Heart left ventricle (tissue), 16 donors: ENCODE measurements at regions not wholly inside any gene's neighbourhood (a gene's known extent, or its start where the extent isn't known, plus 50 kb on each side); places are given as distances from the start of the nearest gene placed in this dataset.

Experiments
- ATAC-seq, 4 donors: fragments of 200-7000 bp; cut with Tn5 transposase; one replicate each; pipeline ENCODE4 v1.9.1; 2020 to 2022; ENCODE audit warnings: moderate library complexity in 4 of 4, mild to moderate bottlenecking in 3 of 4, moderate number of reproducible peaks in 1 of 4
- DNase-seq, 5 donors: peaks; one replicate each; pipeline ENCODE4 v3.0.0-alpha.2; 2020
- H3K27ac ChIP-seq, 12 donors: fragments of 200-600 bp; sonication (generic) in 4 of 12; one replicate each; pipeline versions ENCODE4 v1.5.0 to v1.8.0; 2016 to 2022; ENCODE audit warnings: mild to moderate bottlenecking in 2 of 12
- H3K27me3 ChIP-seq, 9 donors: fragments of 200-600 bp; sonication (generic) in 2 of 9; one replicate each; pipeline versions ENCODE4 v1.5.1 to v1.8.0; 2016 to 2022; ENCODE audit warnings: mild to moderate bottlenecking in 3 of 9
- H3K36me3 ChIP-seq, 9 donors: fragments of 200-600 bp; sonication (generic) in 2 of 9; one replicate each; pipeline versions ENCODE4 v1.5.0 to v1.8.0; 2018 to 2022; ENCODE audit warnings: mild to moderate bottlenecking in 2 of 9
- H3K4me1 ChIP-seq, 12 donors: fragments of 200-600 bp; sonication (generic) in 4 of 12; one replicate each; pipeline versions ENCODE4 v1.5.0 to v1.8.0; 2016 to 2022; ENCODE audit warnings: mild to moderate bottlenecking in 3 of 12
- H3K4me3 ChIP-seq, 12 donors: fragments of 200-600 bp; sonication (generic) in 4 of 12; one replicate each; pipeline versions ENCODE4 v1.5.0 to v1.8.0; 2017 to 2022; ENCODE audit warnings: mild to moderate bottlenecking in 9 of 12, moderate library complexity in 4 of 12
- H3K9me3 ChIP-seq, 12 donors: fragments of 200-600 bp; sonication (generic) in 4 of 12; one replicate each; pipeline versions ENCODE4 v1.5.0 to v1.8.0; 2016 to 2022; ENCODE audit warnings: mild to moderate bottlenecking in 1 of 12
- POLR2A ChIP-seq, 2 donors: fragments of 450-650 bp; IDR thresholded peaks; one replicate each; pipeline ENCODE4 v1.6.1; 2017; ENCODE audit warnings: antibody characterized with exemption in 2 of 2, mild to moderate bottlenecking in 2 of 2, moderate library complexity in 2 of 2
- WGBS, 4 donors: extraction: QIAGEN DNeasy Blood & Tissue Kit in 2 of 4; methylation state at CpG; one replicate each; pipeline versions ENCODE4 v1.1.5 to v1.1.7; 2013 to 2018; 5-methylcytosine and 5-hydroxymethylcytosine counted together
- intact Hi-C, 10 donors: fragments of 100-400 bp; cut with DNase I; formaldehyde crosslinking; loops; one replicate each; pipeline versions ENCODE4 v1.11.1 to v1.14.2; 2022
- TF ChIP-seq, protein P1 (sequence below), 12 donors: fragments of 200-600 bp; sonication (generic) in 4 of 12; IDR thresholded peaks; one replicate each; pipeline versions ENCODE4 v1.5.0 to v1.8.0; 2018 to 2022; ENCODE audit warnings: antibody characterized with exemption in 12 of 12, mild to moderate bottlenecking in 5 of 12
- donor health status: ischemic (EF 13 %, LVEDD 7.1; RV severe dilation, severe dysfunction).
- donor health status: healthy with polysubstance abuse.
- donor health status: DM: no; HTN: yes; CAD: no.
- donor health status: DM: no; HTN: no; CAD: no.
- donor health status: ischemic (EF 25% LVEDD 6.9; RV normal size, moderate dysfunction).
- donor health status: ischemic (EF 25% LVEDD 5.7; RV mildly dilated, moderate dysfunction).
- donor health status: healthy.
- donor health status: DM: yes; HTN: yes; CAD: no.
- donor health status: ischemic (EF 35%, LVEDD 5.7; RV mildly dilated, moderate dysfunction).
- donor health status: nonischemic (EF 11% LVEDD 7.7; RV severe dilation, severe dysfunction).
- donor health status: DM: yes; HTN: yes; CAD: no.
- donor health status: PGD.
- donor health status: ischemic (EF 29% LVEDD 5.4; RV normal size, mild dysfunction).
- donor health status: nonischemic (EF 23%, LVEDD 6.1; RV moderate dilation, normal function).

DNA sequence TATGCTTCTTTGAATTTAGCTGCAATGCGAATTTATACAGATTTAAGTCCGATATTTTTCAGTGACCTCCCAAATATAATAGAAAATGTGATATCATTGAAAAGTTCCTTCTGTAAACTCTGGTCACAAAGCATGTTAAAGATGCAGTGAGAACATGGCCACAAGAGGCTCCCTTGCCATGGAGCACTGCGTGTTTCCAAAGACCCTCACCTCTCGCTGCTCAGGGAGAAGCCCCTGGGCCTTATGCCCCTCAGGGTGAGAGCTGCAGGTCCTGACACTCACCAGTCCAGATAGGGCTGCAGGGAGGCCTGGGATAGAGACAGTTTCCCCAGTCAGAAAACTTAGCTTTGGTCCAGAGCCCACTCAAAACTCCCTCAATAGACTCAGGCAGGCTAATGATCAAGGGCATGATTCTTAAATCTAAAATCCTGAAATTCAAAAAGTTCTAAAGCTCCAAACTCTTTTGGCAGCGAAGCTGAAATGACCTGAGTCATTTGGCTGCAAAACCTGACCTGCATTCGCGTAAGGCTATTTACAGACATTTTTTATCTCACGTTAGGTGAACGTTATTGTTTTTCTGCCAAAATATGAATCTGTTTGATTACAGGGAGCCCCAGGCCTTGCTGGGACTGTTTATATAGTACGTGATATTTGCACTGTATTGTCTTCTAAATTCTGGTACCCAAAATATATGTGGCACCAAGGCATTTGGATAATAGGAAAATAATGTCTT is 67.8 kb downstream of the CAPZA3 start:
- Histone ChIP-seq H3K4me3 (peak overlapping the region in 1 of 12 donors; percentile 2), H3K36me3 (no peaks in the 10 kb centered on the region), H3K4me1 (peaks cover 0 to 10% (median 1%) of the 10 kb centered on the region in 12 donors), H3K9me3 (no peaks in the 10 kb centered on the region), H3K27ac (peak overlapping the region in 2 of 12 donors; percentile 3 to 11), H3K27me3 (no peaks in the 10 kb centered on the region)
- TF ChIP-seq, protein P1, sequence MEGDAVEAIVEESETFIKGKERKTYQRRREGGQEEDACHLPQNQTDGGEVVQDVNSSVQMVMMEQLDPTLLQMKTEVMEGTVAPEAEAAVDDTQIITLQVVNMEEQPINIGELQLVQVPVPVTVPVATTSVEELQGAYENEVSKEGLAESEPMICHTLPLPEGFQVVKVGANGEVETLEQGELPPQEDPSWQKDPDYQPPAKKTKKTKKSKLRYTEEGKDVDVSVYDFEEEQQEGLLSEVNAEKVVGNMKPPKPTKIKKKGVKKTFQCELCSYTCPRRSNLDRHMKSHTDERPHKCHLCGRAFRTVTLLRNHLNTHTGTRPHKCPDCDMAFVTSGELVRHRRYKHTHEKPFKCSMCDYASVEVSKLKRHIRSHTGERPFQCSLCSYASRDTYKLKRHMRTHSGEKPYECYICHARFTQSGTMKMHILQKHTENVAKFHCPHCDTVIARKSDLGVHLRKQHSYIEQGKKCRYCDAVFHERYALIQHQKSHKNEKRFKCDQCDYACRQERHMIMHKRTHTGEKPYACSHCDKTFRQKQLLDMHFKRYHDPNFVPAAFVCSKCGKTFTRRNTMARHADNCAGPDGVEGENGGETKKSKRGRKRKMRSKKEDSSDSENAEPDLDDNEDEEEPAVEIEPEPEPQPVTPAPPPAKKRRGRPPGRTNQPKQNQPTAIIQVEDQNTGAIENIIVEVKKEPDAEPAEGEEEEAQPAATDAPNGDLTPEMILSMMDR (IDR thresholded peaks at IDR 0.05), result peak in 5 of 12 donors; percentile 10 to 35 (median 22)
- TF ChIP-seq POLR2A (IDR thresholded peaks at IDR 0.05), result no peak
- intact Hi-C loops, result no loop called here
- 48 to 59% (median 50%) methylated on average over 10 of the region's 10 CpGs for WGBS, 4 donors
- ATAC-seq (peak in 2 of 4 donors; percentile 49 to 57), DNase-seq (no peak)

DNA sequence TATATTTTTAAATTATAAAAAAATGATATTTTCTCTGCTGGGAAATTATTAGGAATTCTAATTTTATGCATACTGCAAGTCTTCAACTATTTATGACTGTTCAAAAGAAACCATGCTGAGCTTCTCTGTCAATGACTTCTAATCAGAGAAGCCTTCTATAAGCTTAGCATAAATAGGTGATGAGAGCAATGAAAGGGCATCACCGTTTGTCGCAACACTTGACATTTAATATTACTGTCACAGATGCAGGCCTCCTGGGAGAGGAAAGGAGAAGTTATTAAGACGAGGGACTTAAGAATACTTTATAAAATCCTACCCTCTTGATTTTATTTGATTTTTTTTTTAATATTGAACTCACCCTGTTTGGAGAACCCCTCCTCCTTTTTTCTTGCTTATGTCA is 69.8 kb downstream of the CAPZA3 start:
- TF ChIP-seq POLR2A (IDR thresholded peaks at IDR 0.05), result no peak
- TF ChIP-seq, protein P1 (IDR thresholded peaks at IDR 0.05), result no peak
- intact Hi-C loops, result no loop called here
- ATAC-seq (no peak), DNase-seq (no peak)
- Histone ChIP-seq H3K27ac (no peak overlapping the region), H3K9me3 (no peaks in the 10 kb centered on the region), H3K4me1 (peaks cover 0 to 15% (median 6%) of the 10 kb centered on the region in 12 donors), H3K27me3 (no peaks in the 10 kb centered on the region), H3K36me3 (no peaks in the 10 kb centered on the region), H3K4me3 (no peak overlapping the region)
- 75 to 80% (median 79%) methylated on average over 3 of the region's 3 CpGs for WGBS, 4 donors

DNA sequence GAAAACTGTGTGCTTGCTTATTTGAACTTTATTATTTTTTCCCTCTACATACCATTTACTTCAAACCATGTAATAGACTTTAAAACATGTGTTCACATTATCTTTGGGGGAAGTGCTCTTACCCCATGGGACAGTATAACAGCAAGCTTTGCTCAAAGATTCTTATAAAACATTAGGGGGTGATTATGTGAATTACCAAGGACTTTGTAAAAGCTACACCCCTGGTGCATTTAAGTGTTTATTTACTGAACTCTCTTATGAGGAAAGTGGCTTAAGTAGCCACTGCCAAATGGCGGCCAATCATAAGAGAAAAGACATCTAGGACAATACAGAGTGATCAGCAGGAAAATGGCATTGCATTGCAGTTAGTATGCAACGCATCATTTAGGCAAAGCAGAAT is 70.3 kb downstream of the CAPZA3 start:
- WGBS, 4 donors, result 85 to 91% (median 90%) methylated on average over 2 of the region's 2 CpGs
- intact Hi-C loops, result no loop called here

More for the DNA sequence above, 70.3 kb downstream of the CAPZA3 start:
- DNase-seq (no peak), ATAC-seq (no peak)
- no peaks in the 10 kb centered on the region for H3K27me3 ChIP-seq
- H3K4me3 ChIP-seq, result no peak overlapping the region
- no peaks in the 10 kb centered on the region for H3K36me3 ChIP-seq
- no peaks in the 10 kb centered on the region for H3K9me3 ChIP-seq
- no peak for TF ChIP-seq POLR2A (IDR thresholded peaks at IDR 0.05)
- TF ChIP-seq, protein P1 (IDR thresholded peaks at IDR 0.05), result no peak
- H3K4me1 ChIP-seq, result peaks cover 0 to 15% (median 6%) of the 10 kb centered on the region in 12 donors
- H3K27ac ChIP-seq, result no peak overlapping the region
